ENCODE measurements at regions not wholly inside any gene's neighbourhood (a gene's known extent, or its start where the extent isn't known, plus 50 kb on each side); places are given as distances from the start of the nearest gene placed in this dataset.

- intact Hi-C loops (cut with micrococcal nuclease; ENCODE audit: unreplicated experiment) = no loop called here
These were observed 185.1 kb downstream of the OLFM1 start for GRCh38 chr9:135272608-135273007.

DNA sequence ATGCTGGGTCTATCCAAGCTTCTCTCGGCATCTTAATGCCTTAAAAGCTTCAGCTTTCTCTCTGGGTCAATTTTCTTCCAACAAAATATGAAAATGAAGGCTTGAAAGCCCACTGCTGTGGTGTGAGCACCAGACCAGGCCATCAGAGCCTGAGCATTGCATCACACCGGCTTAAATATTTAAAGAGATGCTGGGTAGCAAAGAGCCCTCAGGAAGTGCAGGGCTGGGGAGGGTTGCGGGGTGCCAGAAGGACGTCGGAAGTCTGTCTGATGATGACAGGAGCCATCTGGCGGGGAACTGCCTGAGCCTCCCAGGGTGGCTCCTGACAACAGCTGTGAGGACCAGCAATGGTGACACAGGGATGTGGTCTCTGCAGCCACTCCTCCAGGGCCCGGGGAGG, 185.5 kb downstream of the OLFM1 start:
- no TSS peak for BruUV-seq (replicated peaks)
- H3K27me3 ChIP-seq (replicated peaks; ENCODE audit: control insufficient read depth, insufficient read depth, low read length) = no peaks in the 10 kb centered on the region
- H3K9me3 ChIP-seq = no peaks in the 10 kb centered on the region

More at GRCh38 chr9:135272608-135273007, 185.1 kb downstream of the OLFM1 start:
- no TSS peak for BruUV-seq (replicated peaks)
- peaks cover 6% of the 10 kb centered on the region; the same call in 1 of the 2 replicates for H3K4me1 ChIP-seq
- no peak for DNase-seq
- no peaks in the 10 kb centered on the region for H3K9me3 ChIP-seq
- TF ChIP-seq, protein P1, sequence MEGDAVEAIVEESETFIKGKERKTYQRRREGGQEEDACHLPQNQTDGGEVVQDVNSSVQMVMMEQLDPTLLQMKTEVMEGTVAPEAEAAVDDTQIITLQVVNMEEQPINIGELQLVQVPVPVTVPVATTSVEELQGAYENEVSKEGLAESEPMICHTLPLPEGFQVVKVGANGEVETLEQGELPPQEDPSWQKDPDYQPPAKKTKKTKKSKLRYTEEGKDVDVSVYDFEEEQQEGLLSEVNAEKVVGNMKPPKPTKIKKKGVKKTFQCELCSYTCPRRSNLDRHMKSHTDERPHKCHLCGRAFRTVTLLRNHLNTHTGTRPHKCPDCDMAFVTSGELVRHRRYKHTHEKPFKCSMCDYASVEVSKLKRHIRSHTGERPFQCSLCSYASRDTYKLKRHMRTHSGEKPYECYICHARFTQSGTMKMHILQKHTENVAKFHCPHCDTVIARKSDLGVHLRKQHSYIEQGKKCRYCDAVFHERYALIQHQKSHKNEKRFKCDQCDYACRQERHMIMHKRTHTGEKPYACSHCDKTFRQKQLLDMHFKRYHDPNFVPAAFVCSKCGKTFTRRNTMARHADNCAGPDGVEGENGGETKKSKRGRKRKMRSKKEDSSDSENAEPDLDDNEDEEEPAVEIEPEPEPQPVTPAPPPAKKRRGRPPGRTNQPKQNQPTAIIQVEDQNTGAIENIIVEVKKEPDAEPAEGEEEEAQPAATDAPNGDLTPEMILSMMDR (IDR thresholded peaks at IDR 0.05; ENCODE audit: insufficient read depth in 1 of 2, low read depth in 1 of 2, low read length in 1 of 2, severe bottlenecking in 1 of 2, unreplicated experiment in 1 of 2) = no peak
- Mint-ChIP-seq H3K9me3 (ENCODE audit: unreplicated experiment) (no peaks in the 10 kb centered on the region), H3K36me3 (ENCODE audit: insufficient read depth, unreplicated experiment) (no peaks in the 10 kb centered on the region), H3K27me3 (ENCODE audit: insufficient read depth, unreplicated experiment) (no peaks in the 10 kb centered on the region), H3K27ac (ENCODE audit: unreplicated experiment) (no peak overlapping the region), H3K4me3 (ENCODE audit: unreplicated experiment) (no peak overlapping the region), H3K4me1 (ENCODE audit: low read depth, unreplicated experiment) (no peaks in the 10 kb centered on the region)
- no peaks in the 10 kb centered on the region for H3K36me3 ChIP-seq (ENCODE audit: control insufficient read depth, insufficient read depth, low read length)
- POLR2A ChIA-PET = no interaction called here
- CTCF ChIA-PET = no interaction called here
- no peaks in the 10 kb centered on the region for H3K27me3 ChIP-seq (replicated peaks; ENCODE audit: control insufficient read depth, insufficient read depth, low read length)
- no peak overlapping the region for H3K4me3 ChIP-seq (ENCODE audit: low read depth, low read length)

GRCh38 chr9:135275163-135275562, 187.7 kb downstream of the OLFM1 start:
- Histone ChIP-seq H3K36me3 (ENCODE audit: control insufficient read depth, insufficient read depth, low read length) (no peaks in the 10 kb centered on the region), H3K27me3 (replicated peaks; ENCODE audit: control insufficient read depth, insufficient read depth, low read length) (no peaks in the 10 kb centered on the region), H3K9me3 (no peaks in the 10 kb centered on the region), H3K4me3 (ENCODE audit: low read depth, low read length) (no peak overlapping the region), H3K4me1 (no peaks in the 10 kb centered on the region)
- H3K27ac Mint-ChIP-seq (ENCODE audit: unreplicated experiment) = no peak overlapping the region
- H3K4me3 Mint-ChIP-seq (ENCODE audit: unreplicated experiment) = no peak overlapping the region
- BruUV-seq (replicated peaks) = no TSS peak
- no peaks in the 10 kb centered on the region for H3K36me3 Mint-ChIP-seq (ENCODE audit: insufficient read depth, unreplicated experiment)
- ChIA-PET CTCF (no interaction called here), POLR2A (no interaction called here)
- TF ChIP-seq, protein P1 (IDR thresholded peaks at IDR 0.05; ENCODE audit: insufficient read depth in 1 of 2, low read depth in 1 of 2, low read length in 1 of 2, severe bottlenecking in 1 of 2, unreplicated experiment in 1 of 2) = no peak
- no peak for DNase-seq
- intact Hi-C loops (cut with micrococcal nuclease; ENCODE audit: unreplicated experiment) = no loop called here
- no peaks in the 10 kb centered on the region for H3K4me1 Mint-ChIP-seq (ENCODE audit: low read depth, unreplicated experiment)
- no peaks in the 10 kb centered on the region for H3K27me3 Mint-ChIP-seq (ENCODE audit: insufficient read depth, unreplicated experiment)
- H3K9me3 Mint-ChIP-seq (ENCODE audit: unreplicated experiment) = no peaks in the 10 kb centered on the region

More for the DNA sequence above, 185.5 kb downstream of the OLFM1 start:
- H3K27ac Mint-ChIP-seq (ENCODE audit: unreplicated experiment) = no peak overlapping the region
- Histone ChIP-seq H3K4me3 (ENCODE audit: low read depth, low read length) (no peak overlapping the region), H3K4me1 (peaks cover 2% of the 10 kb centered on the region; the same call in 1 of the 2 replicates), H3K36me3 (ENCODE audit: control insufficient read depth, insufficient read depth, low read length) (no peaks in the 10 kb centered on the region)
- no peaks in the 10 kb centered on the region for H3K4me1 Mint-ChIP-seq (ENCODE audit: low read depth, unreplicated experiment)
- TF ChIP-seq, protein P1 (IDR thresholded peaks at IDR 0.05; ENCODE audit: insufficient read depth in 1 of 2, low read depth in 1 of 2, low read length in 1 of 2, severe bottlenecking in 1 of 2, unreplicated experiment in 1 of 2) = no peak
- intact Hi-C loops (cut with micrococcal nuclease; ENCODE audit: unreplicated experiment) = no loop called here
- POLR2A ChIA-PET = no interaction called here
- H3K27me3 Mint-ChIP-seq (ENCODE audit: insufficient read depth, unreplicated experiment) = no peaks in the 10 kb centered on the region
- CTCF ChIA-PET = no interaction called here
- no peaks in the 10 kb centered on the region for H3K36me3 Mint-ChIP-seq (ENCODE audit: insufficient read depth, unreplicated experiment)
- no peak for DNase-seq
- no peak overlapping the region for H3K4me3 Mint-ChIP-seq (ENCODE audit: unreplicated experiment)
- no peaks in the 10 kb centered on the region for H3K9me3 Mint-ChIP-seq (ENCODE audit: unreplicated experiment)

All from Caco-2 (cell line).